Hematopoietic multipotent progenitor cell treated with erythropoietin and hydrocortisone succinate and interleukin-3 and kit ligand, for 6 days (in vitro differentiated cells): ENCODE measurements at regions not wholly inside any gene's neighbourhood (a gene's known extent, or its start where the extent isn't known, plus 50 kb on each side); places are given as distances from the start of the nearest gene placed in this dataset.

Experiments
- DNase-seq: peaks from one replicate; pipeline ENCODE4 v3.0.0-alpha.2; 2015

DNA sequence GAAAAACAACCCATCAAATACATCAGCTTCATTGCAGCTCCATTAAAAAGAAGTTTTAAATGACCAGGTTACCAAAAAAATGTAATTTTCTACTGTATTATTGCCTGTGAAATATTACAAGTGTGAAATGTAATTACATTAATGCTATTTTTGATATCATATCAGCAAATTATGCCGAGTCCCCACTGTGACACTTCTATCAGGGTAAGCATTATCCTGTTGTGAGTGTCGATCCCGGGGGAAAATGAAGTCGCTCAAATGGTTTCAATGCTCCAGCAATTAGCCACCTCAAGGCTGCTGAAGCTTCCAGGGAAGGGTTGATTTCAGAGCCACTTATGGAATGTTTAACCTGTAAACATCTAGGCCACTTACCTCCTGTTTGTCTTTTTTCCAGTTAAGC, 70.4 kb downstream of the RCN1 start:
- no peak for DNase-seq

DNA sequence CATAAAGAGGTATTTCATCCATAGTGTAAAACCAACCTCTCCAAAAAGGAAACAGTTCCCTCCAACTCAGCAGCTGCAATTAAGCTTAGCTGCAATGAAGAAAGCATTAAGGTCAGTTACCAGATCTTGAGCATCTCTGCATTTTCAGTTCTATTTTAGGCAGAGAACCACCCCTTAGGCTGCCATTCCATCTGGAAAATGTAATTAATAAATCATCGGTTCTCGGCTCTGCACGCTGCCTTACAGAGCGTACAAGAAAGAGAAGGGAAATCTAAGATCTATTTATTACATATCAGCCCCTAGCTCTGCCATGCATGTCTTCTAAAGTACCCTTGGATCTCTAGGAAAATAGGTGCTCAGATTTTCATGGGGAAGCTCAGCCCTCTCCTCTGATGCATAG, 71.5 kb downstream of the RCN1 start:
- DNase-seq, result no peak

DNA sequence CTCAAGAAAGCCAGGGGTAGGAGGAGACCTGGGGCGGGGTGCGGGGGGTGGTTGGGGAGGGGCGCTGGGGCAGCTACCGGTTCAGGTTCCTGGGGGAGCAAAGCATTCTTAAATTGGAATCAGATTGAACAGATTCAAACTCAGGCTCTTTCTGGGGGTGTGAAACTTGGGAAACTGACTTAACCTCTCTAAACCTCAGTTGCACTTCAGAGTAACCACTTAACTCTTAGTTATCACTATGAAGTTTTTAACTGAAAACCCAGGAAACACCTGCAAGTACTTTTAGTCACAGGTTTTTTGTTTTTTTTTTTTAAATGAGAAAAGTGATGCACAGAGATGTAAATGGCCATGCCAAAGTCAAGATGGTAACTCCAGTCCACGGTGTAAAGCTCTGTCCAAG, 72.0 kb downstream of the RCN1 start:
- DNase-seq, result no peak

DNA sequence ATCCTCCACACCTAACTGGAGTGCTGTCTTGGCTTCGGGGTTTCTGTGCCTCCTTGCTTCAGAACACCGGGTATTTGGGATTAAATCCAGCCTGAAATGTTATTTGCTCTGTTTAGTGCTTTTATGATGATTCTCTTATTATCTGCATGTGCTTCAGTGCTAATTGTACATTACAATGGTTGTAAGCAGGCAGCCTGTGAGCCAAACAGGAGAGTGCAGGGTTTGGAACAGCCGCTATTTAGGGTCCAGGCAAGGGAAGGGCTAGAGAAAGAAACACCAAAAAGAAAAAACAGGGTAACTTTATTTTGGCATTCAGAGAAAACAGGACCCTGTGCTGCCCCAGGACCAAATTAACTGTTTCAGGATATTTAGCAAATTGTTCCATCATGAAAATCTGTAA, 72.7 kb downstream of the RCN1 start:
- no peak for DNase-seq

DNA sequence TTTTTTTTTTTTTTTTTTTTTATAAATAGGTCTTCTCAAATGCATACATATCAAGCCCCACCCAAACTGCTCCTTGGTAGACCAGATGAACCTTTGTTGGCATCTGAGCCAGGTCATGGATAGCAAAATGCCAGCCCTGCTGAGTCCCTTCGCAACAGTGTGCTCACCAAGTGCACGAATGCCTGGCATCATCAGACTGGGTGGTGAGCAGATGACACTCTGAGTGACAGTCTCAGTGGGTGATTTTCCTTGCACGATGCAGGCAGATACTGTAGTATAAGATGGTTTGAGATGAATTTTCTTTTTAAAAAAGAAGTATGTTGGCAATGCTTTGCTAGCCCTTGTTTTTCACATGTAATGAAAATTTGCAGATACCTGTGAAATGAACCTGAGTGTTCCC, 74.0 kb downstream of the RCN1 start:
- no peak for DNase-seq

DNA sequence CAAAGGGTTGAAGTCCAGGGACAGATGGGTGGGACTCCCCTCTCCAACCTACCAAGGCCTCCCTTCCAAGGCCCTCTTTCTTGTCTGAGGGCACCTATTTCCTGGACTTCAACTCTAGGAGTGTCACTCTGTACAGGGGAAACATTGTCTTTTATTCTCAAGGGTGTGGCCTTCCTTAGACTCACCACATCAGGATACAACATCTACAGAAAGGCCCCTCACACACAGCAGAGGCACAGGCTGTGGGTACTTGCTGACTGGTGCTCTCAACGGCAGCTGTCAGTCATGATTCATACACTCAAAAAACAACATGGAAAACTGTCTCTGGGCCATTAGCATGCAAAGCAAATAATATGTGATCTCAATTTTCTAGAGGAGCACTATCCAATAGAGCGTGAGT, 78.0 kb downstream of the RCN1 start:
- no peak for DNase-seq

DNA sequence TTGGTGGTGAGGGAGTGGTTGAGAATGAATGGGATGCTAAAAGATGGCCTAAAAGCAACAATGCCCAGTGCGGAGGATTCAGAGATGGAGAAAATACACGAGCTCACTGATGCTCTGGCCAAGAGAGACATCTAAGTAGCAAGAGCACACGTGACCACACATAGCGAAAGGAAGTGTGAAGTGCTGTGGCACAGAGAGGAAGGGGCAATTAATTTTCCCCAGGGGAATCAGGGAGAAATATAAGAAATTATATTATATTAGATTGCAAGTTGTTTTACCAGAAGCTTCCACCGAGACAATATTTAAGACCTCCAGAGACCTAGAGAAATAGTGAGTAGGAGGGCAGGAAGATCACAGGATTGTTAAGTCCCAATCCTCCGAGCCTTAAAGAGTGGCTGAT, 80.6 kb downstream of the RCN1 start:
- DNase-seq, result no peak

DNA sequence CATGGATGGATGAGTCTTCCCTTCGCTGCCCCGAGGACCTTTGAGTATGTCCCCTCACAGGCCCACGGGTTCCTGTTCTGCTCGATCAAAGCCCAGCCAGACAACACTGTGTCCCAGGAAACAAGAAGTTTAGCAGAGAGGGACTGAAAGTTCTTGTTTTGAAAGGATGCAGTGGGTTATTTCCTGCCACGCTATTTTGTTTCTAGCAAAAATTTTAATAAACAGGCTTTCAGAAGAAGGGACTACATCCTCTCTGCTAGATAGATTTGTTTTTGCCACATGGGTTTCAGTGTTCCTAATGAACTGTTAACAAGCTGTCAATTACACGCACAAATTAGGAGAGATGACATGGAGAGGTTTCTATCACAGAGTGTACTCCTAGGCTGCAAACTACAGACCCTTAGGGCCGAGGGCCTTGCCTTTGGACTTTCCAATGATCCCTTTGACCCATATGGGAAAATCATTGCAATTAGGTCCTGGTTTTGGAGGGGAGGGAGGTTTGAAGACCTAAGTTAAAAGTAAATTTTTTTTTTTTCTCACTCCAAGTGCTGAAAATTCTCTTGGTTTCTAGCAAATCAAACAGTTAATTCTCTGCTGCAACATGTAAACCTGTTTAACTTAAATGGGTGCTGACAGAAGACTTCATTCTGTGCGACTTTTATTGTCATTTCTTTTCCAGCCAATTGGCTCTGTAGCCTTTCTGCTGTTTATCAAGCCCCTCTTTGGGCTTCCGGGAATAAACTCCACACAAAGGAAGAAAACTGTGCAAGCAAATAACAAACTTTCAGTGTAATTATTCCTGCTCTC, 81.4 kb downstream of the RCN1 start:
- DNase-seq, result no peak

DNA sequence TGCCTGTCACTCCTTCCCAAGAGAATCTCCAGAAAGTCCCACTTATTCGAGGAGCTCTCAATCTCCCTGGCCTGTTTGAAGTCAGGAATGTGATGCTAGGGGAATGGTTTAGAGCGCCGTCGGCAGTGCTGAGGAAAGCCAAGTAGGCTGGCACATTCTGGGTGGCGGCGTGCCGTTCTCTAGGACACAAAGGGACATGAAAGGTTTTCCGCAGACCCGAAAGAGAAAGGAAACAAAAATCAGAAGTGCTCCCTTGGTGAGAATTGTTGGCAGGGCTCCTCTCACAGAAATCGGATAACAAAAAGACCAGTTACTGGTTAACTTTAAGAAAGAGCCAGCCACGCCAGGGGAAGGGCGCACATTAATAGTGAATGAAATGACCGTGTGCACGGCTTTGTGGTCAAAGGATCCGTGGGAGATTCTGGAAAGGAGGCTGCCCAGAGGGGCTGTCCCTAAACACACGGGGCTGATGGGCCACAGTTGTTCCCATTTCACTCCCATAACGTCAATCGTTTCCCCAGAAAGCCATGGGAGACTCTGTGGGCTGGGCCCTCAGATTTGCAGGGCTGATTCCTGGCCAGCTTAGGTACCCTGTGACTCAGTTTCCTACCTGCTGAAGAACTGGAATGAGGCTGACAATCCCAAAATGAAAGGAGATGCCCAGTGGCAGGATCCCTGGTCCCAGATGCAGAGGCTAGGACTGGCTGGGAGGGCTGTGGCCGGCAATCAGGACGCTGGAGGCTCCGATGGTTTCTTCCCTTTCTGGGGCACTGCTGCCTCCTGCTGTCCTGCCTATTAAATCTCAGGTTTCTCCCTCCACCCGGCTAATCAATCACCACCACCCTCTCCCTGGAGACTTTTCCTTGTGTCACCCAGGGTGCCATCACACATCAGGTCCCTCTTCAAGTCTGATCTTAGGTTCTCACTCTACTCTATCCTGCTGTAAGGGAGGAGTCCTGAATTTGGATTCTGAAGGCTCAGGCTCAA, 82.3 kb downstream of the RCN1 start:
- peak; percentile 57 for DNase-seq

DNA sequence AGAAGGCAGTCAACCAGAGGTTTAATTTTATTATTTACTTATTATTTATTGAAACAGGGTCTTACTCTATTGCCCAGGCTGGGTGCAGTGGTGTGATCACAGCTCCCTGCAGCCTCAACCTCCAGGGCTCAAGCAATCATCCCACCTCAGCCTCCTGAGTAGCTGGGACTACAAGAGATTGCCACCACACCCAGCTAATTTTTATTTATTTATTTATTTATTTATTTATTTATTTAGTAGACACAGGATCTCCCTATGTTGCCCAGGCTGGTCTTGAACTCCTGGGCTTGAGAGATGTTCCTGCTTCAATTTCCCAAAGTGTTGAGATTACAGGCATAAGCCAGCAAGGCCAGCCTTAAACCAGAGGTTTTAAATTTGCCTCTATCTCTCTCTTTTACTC, 83.1 kb downstream of the RCN1 start:
- DNase-seq, result no peak

DNA sequence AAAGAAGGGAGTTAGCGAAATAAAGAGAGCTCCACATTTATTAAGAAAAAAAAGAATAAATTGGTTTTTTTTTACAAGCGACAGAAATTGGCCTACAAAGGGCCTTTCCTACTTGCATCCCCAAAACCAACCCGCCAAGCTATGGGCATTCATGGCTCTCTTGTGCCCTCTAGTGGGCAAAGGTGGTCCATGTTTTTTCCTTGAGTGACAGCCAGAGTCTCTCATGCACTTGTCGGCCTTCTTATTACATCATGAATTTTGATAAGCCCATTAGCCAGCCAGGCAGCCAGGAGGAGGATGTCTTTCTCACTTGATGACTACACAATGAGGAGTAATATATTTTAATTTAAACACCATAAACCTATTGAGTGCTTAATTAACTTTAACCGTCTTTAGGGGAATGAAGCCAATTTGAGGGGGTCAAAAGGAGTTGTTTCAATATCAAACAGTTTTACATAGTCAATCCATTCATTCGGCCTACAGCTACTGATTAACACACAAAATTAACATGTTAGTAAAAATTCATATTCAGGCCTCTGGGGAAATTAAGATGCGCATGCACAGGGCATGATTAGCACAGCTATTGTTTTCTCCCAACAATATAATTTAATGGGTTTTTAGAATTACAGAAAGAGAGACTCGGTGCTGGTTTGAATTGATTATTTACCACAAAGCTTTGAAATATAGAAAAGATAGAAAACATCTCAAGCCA, 85.5 kb downstream of the RCN1 start:
- peak; percentile 93 for DNase-seq

DNA sequence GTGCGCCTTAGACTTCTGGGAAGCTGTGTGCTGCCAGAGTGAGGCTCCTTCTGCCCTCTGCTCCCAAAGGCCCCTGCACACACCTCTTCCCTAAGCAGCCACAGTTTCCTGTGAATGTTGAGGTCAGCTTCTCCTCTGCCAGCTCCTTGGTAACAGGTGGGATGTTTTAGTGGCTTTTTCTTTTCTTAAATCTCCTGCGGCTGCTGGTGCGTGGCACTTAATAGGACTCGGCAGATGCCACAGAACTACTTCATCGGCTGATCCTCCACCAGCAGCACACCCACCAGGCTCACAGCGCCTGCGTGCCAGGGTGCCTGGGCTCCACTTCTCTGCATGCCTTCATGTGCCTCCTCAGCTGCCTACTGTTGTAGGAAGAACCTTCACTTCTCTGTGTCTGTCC, 87.8 kb downstream of the RCN1 start:
- no peak for DNase-seq

DNA sequence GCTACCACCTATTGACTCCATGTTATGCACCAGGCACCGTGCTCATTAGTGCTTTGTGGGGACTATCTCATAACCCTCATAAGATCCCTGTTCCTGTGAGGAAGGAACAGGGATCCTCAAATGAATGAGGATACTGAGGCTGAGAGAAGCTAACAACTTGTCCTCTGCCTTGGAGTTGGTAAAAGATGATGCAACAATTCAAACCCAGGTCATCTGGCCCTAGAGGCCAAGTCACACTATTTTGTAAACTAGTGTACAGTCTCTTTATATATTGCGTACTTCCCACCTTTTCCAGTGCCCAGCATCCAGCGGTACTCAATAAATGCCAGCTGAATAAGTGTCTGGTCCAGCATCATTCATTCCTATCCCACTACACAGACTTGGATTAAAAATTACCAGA, 92.6 kb downstream of the RCN1 start:
- DNase-seq, result no peak

DNA sequence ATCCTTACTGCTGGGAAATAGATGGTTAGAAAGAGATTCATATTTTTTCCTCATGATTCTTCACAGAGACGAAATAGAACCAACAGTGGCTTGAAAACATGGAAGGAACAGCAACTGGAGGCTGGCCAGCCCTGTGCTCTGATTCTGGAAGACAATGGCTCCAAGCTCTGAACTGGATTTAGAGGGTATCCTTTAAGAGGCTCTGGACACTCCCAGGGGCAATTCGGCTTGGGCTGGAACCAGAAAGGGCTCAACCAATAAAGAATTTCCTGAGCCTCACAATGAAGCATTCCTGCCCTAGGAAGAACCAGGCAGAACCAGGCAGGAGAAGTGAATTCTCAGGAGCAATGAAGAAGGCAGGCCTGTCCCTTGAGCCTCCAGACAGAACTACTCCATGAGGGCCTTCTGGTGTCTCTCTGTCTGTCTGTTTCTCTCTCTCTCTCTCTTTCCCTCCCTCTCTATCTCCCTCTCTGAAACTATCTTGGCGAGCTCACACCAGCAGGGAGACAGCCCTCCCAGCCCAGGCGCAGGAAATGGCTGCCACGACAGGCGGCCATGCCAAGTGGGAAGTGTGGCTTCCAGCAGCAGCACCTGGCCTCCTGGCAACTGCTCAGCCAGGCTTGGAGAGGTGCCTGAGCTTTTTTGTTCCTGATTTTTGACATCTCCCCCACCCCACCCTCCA, 93.3 kb downstream of the RCN1 start:
- DNase-seq, result no peak

DNA sequence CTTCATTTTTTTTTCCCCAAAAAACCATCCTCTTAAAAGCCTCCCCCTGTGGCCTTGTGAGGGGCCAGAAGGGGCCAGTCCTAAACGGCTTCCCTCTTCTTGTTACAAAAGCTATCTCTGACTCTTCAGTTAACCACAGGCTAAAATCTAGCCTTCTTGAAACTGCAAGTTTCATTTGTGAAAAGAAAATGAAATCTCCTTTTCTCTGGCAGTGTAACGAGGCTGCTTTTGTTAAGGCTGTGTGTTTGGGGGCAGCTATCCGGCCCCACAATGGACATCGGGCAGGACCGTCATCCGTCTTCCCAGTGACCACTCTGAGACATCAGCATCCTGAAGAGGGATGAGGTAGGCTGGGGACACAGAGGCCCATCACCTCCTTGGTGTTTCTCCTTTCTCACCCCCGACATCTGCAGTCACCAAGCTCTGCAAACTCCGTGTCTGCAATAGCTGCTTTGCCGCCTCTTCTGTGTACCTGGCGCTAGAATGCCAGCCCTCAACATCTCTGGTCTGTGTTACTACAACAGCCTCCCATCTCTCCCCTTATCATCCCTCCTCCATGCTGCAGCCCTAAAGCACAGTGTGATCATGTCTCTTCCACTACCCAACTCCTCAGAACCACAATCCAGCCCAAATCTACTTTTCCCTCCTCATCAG, 94.0 kb downstream of the RCN1 start:
- DNase-seq, result no peak

DNA sequence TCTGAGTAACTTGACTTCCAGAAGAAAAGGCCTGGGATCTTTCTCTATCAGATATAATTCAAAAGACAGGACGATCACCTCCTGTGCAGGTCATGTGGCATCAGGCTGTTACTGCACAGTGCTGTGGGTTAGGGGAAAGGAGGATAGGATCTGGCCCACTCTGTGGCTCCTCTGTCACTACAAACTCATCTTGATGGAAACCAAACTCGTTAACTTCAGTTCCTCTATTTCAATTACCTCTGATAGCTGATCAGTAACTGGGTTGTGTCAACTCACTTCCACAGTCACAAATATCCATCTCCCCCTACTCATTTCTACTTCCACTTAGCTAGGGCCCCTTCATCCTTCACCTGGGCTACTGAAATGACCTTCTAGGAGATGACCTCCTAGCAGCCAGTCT, 95.2 kb downstream of the RCN1 start:
- DNase-seq, result no peak

DNA sequence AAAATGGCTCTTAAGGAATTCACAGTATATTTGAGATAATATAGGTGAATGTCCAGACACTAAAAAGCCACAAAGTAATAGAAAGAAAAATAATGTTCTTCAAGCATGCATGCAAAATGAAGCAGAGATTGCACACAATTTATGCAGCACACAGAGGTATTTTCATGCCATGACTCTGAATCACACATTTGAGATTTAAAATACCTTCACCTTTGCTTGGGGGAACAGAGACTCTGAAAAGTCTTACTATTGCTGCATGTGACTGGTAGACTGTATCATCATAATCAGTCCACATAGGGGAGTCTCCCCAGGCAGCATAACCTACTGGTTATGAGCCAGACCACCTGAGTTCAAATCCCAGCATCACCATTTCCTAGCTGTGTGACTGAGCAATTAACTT, 96.2 kb downstream of the RCN1 start:
- no peak for DNase-seq

DNA sequence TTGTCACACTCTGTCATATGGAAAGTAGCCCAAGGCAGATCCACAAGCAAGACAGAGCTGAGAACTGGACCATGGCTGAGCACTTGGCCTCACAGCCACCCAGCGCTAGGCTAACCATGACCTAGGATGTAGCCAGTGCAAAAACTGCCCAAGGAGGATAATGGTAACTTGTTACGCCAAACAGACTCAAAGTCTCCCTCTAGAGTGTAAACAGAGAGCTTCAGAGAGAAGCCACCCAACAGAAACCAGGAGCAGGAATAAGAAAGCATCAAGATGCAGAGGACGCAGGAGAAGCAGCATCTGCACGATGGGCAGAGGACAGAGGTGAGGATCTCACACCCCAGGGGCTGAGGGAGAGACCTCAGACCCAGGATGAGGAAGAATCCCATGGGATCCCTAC, 97.9 kb downstream of the RCN1 start:
- no peak for DNase-seq

DNA sequence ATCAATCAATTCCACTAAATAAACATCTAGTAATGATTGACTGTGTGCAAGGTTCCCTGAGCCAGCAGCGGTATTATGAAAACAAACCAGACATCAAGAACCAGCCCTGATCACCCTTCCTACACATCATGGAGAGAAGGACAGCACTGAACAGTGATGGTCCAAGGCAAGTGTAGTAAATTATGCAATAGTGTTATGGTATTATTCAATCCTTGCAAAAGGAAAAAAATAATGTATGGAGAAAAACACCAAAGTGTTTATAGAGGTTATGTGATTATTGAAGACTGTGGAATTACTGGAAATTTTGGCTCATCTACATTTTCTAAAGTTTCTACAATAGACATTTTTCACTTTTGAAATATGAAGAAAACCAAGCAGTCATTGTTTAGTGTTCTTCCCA, 105.3 kb downstream of the RCN1 start:
- no peak for DNase-seq

DNA sequence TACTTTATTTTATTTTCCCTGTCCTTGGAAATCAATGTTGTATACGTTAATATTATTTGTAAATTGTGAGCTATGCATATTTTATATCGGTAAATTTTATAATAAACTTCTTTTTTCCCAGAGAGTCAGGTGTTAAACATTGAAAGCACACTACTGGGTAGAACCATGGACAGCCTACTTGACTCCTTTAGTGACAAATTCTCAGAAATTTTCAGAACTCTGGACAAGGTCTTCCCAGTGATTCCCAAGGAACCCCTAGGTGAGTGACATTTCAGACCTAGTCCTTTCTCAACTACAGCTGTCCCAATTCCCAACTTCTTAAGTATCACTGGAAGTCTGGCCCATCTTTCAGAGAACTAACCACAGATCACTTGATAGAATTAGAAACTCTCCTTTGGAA, 107.2 kb downstream of the RCN1 start:
- DNase-seq, result no peak

DNA sequence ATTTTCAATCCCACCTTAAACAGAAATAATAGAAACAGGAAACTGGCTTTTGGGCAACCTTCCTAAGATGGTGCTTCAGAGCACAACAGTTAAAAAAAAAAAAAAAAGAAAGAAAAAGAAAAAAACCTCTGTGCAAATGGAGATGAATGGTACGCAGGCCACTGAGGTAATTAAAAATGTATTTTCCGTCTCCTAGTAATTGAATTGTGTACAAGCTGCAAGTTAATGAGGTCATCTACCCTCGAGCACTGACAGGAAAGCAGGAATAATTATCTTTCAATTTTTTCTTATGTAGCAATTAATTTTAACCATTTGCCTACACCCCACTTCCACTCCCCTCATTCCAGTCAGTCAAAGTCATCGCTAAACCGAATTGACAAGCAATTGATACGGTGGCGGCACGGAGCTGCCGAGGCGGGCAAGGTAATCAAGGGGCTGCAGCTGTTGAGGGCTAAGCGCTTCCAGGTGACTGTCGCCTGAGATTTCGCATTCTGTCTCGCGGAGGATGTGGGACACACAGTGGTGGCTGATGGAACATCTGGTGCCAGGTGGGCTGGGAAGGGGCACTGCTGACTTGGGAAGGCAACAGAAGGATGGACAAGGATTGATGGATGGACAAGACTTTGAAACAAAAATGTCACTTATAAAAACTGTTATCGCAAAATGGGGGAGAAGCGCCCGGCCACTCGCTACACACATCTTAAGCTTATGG, 109.4 kb downstream of the RCN1 start:
- DNase-seq, result no peak

DNA sequence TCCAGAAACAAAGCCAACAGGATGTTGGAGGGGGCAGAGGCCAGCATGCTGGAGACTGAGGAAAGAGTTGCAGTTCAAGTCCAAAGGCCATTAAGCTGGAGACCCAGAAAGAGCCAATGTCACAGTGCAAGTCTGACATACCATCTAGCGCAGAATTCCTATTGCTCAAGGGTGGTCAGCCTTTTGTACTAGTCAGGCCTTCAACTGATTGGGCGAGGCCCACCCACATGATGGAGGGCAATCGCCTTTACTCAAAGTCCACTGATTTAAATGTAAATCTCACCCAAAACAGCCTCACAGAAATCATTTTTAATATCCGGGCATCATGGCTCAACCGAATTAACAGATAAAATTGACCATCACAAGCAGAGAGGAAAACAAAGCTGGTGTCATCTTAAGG, 113.9 kb downstream of the RCN1 start:
- DNase-seq, result no peak
